ENCODE measurements at regions not wholly inside any gene's neighbourhood (a gene's known extent, or its start where the extent isn't known, plus 50 kb on each side); places are given as distances from the start of the nearest gene placed in this dataset.

DNA sequence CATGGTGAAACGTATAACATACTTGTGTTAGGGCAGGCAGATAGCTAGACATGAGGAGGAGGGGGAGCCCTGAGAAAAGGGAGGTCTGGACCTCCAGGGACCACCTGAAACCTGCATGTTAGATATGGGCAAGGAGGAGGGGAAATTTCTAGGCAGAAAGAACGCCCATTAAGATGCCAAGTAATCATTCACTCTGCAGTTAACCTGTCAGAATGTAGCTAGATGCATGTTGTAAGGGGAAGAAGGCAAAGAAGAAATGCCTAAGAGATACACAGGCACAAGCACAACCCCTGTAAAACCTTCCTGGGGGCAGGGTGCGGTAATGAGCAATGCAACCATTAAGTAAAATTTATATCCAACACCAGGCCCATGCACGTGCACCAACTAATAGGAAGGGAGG is 1055.3 kb upstream of the SPRY2 start:
- Histone ChIP-seq H3K4me3 (no peak overlapping the region), H3K27ac (no peak overlapping the region), H3K9me3 (no peaks in the 10 kb centered on the region), H3K4me1 (no peaks in the 10 kb centered on the region), H3K36me3 (no peaks in the 10 kb centered on the region), H3K27me3 (no peaks in the 10 kb centered on the region)
- no peak for DNase-seq (ENCODE audit: low spot score)
- TF ChIP-seq, protein P1, sequence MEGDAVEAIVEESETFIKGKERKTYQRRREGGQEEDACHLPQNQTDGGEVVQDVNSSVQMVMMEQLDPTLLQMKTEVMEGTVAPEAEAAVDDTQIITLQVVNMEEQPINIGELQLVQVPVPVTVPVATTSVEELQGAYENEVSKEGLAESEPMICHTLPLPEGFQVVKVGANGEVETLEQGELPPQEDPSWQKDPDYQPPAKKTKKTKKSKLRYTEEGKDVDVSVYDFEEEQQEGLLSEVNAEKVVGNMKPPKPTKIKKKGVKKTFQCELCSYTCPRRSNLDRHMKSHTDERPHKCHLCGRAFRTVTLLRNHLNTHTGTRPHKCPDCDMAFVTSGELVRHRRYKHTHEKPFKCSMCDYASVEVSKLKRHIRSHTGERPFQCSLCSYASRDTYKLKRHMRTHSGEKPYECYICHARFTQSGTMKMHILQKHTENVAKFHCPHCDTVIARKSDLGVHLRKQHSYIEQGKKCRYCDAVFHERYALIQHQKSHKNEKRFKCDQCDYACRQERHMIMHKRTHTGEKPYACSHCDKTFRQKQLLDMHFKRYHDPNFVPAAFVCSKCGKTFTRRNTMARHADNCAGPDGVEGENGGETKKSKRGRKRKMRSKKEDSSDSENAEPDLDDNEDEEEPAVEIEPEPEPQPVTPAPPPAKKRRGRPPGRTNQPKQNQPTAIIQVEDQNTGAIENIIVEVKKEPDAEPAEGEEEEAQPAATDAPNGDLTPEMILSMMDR (IDR thresholded peaks at IDR 0.05) = no peak

DNA sequence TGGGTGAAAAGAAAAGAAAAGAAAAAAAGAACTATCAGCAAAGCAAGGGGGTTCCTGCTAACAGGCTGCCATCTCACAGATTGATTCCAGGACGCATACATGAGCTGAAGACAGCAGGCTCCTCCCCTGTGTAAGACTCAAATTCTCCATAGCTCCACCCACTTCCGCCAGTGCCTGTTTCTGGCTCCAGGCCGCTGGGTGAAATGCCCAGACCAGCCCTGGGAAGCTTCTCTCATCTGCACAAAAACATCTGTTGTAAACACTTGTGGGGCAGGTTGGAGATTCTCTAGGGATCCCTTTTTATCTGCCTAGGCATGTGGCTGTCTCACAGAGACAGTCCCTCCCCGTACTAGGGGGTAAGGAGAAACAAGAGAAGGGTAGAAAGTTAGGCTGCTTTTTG is 1054.4 kb upstream of the SPRY2 start:
- no peak overlapping the region for H3K4me3 ChIP-seq
- no peaks in the 10 kb centered on the region for H3K9me3 ChIP-seq
- H3K27me3 ChIP-seq = no peaks in the 10 kb centered on the region
- H3K4me1 ChIP-seq = no peaks in the 10 kb centered on the region
- no peak for DNase-seq (ENCODE audit: low spot score)
- TF ChIP-seq, protein P1 (IDR thresholded peaks at IDR 0.05) = no peak
- no peak overlapping the region for H3K27ac ChIP-seq
- no peaks in the 10 kb centered on the region for H3K36me3 ChIP-seq

DNA sequence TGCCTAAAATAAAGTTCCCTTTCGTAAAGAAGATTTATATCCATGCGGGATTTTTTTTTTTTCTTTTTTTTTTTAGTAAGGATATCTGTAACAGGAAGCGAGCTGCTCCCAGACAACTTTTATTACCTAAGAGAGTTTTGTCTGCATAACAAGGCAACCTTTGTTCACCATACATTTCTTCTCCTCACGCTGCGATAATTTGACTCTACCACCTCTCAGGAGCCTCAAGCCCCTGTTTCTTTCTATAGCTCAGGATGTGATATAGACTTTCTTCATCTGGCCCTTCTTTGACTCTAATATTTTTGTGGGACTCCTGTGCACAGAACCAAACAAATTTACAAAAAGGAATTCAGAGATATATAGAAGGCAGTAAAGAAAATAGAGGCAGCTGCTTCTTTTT is 1053.7 kb upstream of the SPRY2 start:
- DNase-seq (ENCODE audit: low spot score) = no peak
- TF ChIP-seq, protein P1 (IDR thresholded peaks at IDR 0.05) = no peak
- Histone ChIP-seq H3K9me3 (no peaks in the 10 kb centered on the region), H3K27ac (no peak overlapping the region), H3K4me3 (no peak overlapping the region), H3K36me3 (no peaks in the 10 kb centered on the region), H3K4me1 (no peaks in the 10 kb centered on the region), H3K27me3 (no peaks in the 10 kb centered on the region)

DNA sequence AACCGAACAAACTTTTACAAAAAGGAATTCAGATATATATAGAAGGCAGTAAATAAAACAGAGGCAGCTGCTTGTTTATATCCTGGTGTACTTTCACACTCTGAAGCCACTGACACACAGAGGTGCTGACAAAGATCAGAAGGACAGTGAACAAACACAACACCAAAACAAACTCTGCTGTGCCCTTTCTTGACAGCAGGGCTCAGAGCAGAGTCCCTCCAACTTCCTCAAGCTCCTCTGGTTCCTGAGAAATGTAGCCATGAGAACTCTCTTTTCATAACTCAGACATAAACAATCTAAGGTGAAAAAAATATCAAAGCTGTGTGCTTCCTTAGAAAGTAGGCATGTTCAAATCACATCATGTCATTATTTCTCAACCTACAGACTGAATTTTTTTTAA is 1052.8 kb upstream of the SPRY2 start:
- Histone ChIP-seq H3K27me3 (no peaks in the 10 kb centered on the region), H3K4me1 (no peaks in the 10 kb centered on the region), H3K9me3 (no peaks in the 10 kb centered on the region), H3K4me3 (no peak overlapping the region), H3K36me3 (no peaks in the 10 kb centered on the region), H3K27ac (no peak overlapping the region)
- TF ChIP-seq, protein P1 (IDR thresholded peaks at IDR 0.05) = no peak
- DNase-seq (ENCODE audit: low spot score) = no peak

DNA sequence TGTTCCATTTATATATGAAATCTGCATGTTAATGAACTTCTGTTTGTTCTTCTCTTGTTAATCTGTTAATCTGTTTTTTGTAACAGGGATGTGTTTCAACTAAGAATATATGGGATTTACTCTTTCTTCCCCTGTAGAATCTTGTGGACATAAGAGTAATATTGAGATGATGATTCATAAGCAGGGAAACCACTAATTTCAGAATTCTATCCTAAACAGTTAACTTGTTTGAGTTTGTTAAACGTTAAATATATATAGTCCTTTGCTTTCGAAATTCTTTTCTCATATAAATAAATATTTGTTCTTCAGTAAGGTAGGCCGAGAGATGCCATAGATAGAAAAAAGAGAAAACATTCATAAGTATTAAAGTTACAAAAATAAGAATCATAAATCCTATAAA is 1052.2 kb upstream of the SPRY2 start:
- TF ChIP-seq, protein P1 (IDR thresholded peaks at IDR 0.05) = no peak
- H3K27me3 ChIP-seq = no peaks in the 10 kb centered on the region
- no peak for DNase-seq (ENCODE audit: low spot score)
- H3K9me3 ChIP-seq = no peaks in the 10 kb centered on the region
- H3K27ac ChIP-seq = no peak overlapping the region
- no peaks in the 10 kb centered on the region for H3K36me3 ChIP-seq
- H3K4me3 ChIP-seq = no peak overlapping the region
- H3K4me1 ChIP-seq = no peaks in the 10 kb centered on the region

DNA sequence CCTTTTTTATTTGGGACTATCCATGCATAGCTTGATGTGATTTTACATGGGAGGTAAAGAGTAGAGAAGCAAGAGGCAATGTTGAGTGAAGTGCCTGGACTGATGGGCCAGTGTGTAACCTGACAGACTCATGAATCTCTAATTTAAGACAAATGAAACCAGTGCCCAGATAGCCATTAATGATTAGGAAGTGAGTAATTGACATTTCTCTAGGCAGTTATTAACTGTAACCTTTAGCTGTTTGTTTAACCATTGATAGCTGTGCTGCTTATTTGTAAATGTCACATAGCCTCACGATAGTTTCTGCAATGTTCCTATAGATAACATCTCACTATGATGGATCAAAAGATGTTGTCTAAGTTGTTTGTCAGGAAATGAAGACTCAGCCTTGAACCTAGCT is 1047.5 kb upstream of the SPRY2 start:
- Histone ChIP-seq H3K27me3 (no peaks in the 10 kb centered on the region), H3K27ac (no peak overlapping the region), H3K4me3 (no peak overlapping the region), H3K36me3 (no peaks in the 10 kb centered on the region), H3K4me1 (no peaks in the 10 kb centered on the region), H3K9me3 (peaks cover 0 to 6% of the 10 kb centered on the region in 2 donors)
- TF ChIP-seq, protein P1 (IDR thresholded peaks at IDR 0.05) = no peak
- DNase-seq (ENCODE audit: low spot score) = no peak
